Upper lobe of left lung (tissue), 4 donors: ENCODE measurements at regions not wholly inside any gene's neighbourhood (a gene's known extent, or its start where the extent isn't known, plus 50 kb on each side); places are given as distances from the start of the nearest gene placed in this dataset.

Source experiments
- POLR2A ChIP-seq, 4 donors: fragments of 450-650 bp; IDR thresholded peaks; one replicate each; pipeline ENCODE4 v1.5.1; 2016 to 2017; ENCODE audit warnings: antibody characterized with exemption in 4 of 4, mild to moderate bottlenecking in 2 of 4
- POLR2AphosphoS5 ChIP-seq, 2 donors: sonication (generic); formaldehyde crosslinking; IDR thresholded peaks; one replicate each; pipeline ENCODE4 v1.5.1; 2017; ENCODE audit warnings: antibody characterized with exemption in 2 of 2
- TF ChIP-seq, protein P1 (sequence below), 6 experiments: fragments of 450-650 bp in 4 of 6; fragments of 200-600 bp in 2 of 6; sonication (generic) in 2 of 6; IDR thresholded peaks; one replicate each; pipeline ENCODE4 v1.5.1; 2016 to 2019; ENCODE audit warnings: antibody characterized with exemption in 6 of 6

DNA sequence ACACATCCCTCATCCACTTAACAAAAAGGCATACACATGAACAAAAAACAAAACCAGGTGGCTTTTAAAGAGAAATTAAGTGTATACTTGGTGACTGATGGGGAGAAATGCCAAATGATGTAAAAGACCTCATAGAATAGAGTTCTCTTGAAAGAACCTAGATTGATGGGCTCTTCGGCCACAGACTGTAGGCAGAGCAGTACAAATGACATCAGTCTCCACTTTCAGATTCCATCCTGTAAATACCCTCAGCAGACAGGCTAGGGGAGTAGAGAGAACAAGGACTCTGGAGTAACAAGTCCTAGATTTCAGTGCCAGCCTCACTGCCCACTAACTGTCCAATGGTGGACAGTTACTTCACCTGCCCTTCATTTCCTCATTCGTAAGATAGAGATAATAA lies 203.8 kb downstream of the MZT1 start:
- TF ChIP-seq, protein P1, sequence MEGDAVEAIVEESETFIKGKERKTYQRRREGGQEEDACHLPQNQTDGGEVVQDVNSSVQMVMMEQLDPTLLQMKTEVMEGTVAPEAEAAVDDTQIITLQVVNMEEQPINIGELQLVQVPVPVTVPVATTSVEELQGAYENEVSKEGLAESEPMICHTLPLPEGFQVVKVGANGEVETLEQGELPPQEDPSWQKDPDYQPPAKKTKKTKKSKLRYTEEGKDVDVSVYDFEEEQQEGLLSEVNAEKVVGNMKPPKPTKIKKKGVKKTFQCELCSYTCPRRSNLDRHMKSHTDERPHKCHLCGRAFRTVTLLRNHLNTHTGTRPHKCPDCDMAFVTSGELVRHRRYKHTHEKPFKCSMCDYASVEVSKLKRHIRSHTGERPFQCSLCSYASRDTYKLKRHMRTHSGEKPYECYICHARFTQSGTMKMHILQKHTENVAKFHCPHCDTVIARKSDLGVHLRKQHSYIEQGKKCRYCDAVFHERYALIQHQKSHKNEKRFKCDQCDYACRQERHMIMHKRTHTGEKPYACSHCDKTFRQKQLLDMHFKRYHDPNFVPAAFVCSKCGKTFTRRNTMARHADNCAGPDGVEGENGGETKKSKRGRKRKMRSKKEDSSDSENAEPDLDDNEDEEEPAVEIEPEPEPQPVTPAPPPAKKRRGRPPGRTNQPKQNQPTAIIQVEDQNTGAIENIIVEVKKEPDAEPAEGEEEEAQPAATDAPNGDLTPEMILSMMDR (IDR thresholded peaks at IDR 0.05), result no peak
- TF ChIP-seq POLR2A (IDR thresholded peaks at IDR 0.05) (no peak), POLR2AphosphoS5 (IDR thresholded peaks at IDR 0.05) (no peak)
